ENCODE measurements at regions not wholly inside any gene's neighbourhood (a gene's known extent, or its start where the extent isn't known, plus 50 kb on each side); places are given as distances from the start of the nearest gene placed in this dataset.

GRCh38 chr5:142484821-142485387 is 160.1 kb upstream of the SPRY4 start:
- intact Hi-C loops (cut with micrococcal nuclease), result no loop called here
- Histone ChIP-seq H3K27me3 (ENCODE audit: control insufficient read depth in 2 of 2, insufficient read depth in 2 of 2, low read length in 2 of 2) (no peaks in the 10 kb centered on the region), H4K20me1 (ENCODE audit: insufficient read depth, low read length) (no peaks in the 10 kb centered on the region), H3K36me3 (replicated peaks in 1 of 2; ENCODE audit: control insufficient read depth in 1 of 2, insufficient read depth in 2 of 2, low read length in 2 of 2) (no peaks in the 10 kb centered on the region), H3K4me3 (replicated peaks in 1 of 3; ENCODE audit: low read depth in 2 of 3, low read length in 3 of 3) (no peak overlapping the region), H3K79me2 (ENCODE audit: insufficient read depth, low read length) (no peaks in the 10 kb centered on the region), H3K27ac (ENCODE audit: low read depth in 1 of 2, low read length in 2 of 2) (no peak overlapping the region), H3K9ac (ENCODE audit: insufficient read depth, low read length, poor library complexity, severe bottlenecking) (no peak overlapping the region), H2AFZ (ENCODE audit: insufficient read depth, low read depth, low read length, poor library complexity, severe bottlenecking) (no peak overlapping the region), H3K9me3 (replicated peaks in 1 of 2; ENCODE audit: control insufficient read depth in 1 of 2, insufficient read depth in 1 of 2, low read length in 2 of 2) (peaks cover 0 to 12% of the 10 kb centered on the region in 2 donors), H3K4me2 (replicated peaks; ENCODE audit: extremely low read depth, low read length, poor library complexity, severe bottlenecking) (no peak overlapping the region), H3K4me1 (ENCODE audit: control insufficient read depth in 1 of 2, insufficient read depth in 2 of 2, low read length in 2 of 2) (no peaks in the 10 kb centered on the region)
- H3K9me3 Mint-ChIP-seq, result peaks cover 3 to 14% (median 10%) of the 10 kb centered on the region in 7 donors
- no peaks in the 10 kb centered on the region for H3K4me1 Mint-ChIP-seq
- no peak overlapping the region for H3K4me3 Mint-ChIP-seq
- no peak overlapping the region for H3K27ac Mint-ChIP-seq
- H3K36me3 Mint-ChIP-seq, result no peaks in the 10 kb centered on the region
- H3K27me3 Mint-ChIP-seq (ENCODE audit: low read depth in 3 of 3), result peaks cover 11 to 23% (median 12%) of the 10 kb centered on the region in 3 donors
- 86% methylated on average over 1 of the region's 2 CpGs for WGBS (ENCODE audit: insufficient coverage)
- no peak for TF ChIP-seq CTCF (IDR thresholded peaks at IDR 0.05)
- DNase-seq, result no peak

- intact Hi-C loops (cut with micrococcal nuclease), result no loop called here
- Mint-ChIP-seq H3K9me3 (peaks cover 10 to 28% (median 17%) of the 10 kb centered on the region in 7 donors), H3K4me1 (no peaks in the 10 kb centered on the region), H3K27ac (no peak overlapping the region), H3K36me3 (no peaks in the 10 kb centered on the region), H3K4me3 (no peak overlapping the region), H3K27me3 (ENCODE audit: low read depth in 3 of 3) (peaks cover 10 to 23% (median 11%) of the 10 kb centered on the region in 3 donors)
- Histone ChIP-seq H3K27me3 (ENCODE audit: control insufficient read depth in 2 of 2, insufficient read depth in 2 of 2, low read length in 2 of 2) (no peaks in the 10 kb centered on the region), H3K4me3 (replicated peaks in 1 of 3; ENCODE audit: low read depth in 2 of 3, low read length in 3 of 3) (no peak overlapping the region), H3K36me3 (replicated peaks in 1 of 2; ENCODE audit: control insufficient read depth in 1 of 2, insufficient read depth in 2 of 2, low read length in 2 of 2) (no peaks in the 10 kb centered on the region), H3K9ac (ENCODE audit: insufficient read depth, low read length, poor library complexity, severe bottlenecking) (no peak overlapping the region), H2AFZ (ENCODE audit: insufficient read depth, low read depth, low read length, poor library complexity, severe bottlenecking) (no peak overlapping the region), H3K4me1 (ENCODE audit: control insufficient read depth in 1 of 2, insufficient read depth in 2 of 2, low read length in 2 of 2) (no peaks in the 10 kb centered on the region), H4K20me1 (ENCODE audit: insufficient read depth, low read length) (no peaks in the 10 kb centered on the region), H3K9me3 (replicated peaks in 1 of 2; ENCODE audit: control insufficient read depth in 1 of 2, insufficient read depth in 1 of 2, low read length in 2 of 2) (peaks cover 9 to 22% of the 10 kb centered on the region in 2 donors), H3K27ac (ENCODE audit: low read depth in 1 of 2, low read length in 2 of 2) (no peak overlapping the region), H3K79me2 (ENCODE audit: insufficient read depth, low read length) (no peaks in the 10 kb centered on the region), H3K4me2 (replicated peaks; ENCODE audit: extremely low read depth, low read length, poor library complexity, severe bottlenecking) (no peak overlapping the region)
- no peak for DNase-seq
- no CpG with 5 or more reads among the region's 2 CpGs for WGBS (ENCODE audit: insufficient coverage)
- TF ChIP-seq CTCF (IDR thresholded peaks at IDR 0.05), result no peak
Measured at GRCh38 chr5:142482207-142482606, 157.4 kb upstream of the SPRY4 start.

Measured in CD14-positive monocyte (primary cell).